GM12878 (cell line): ENCODE measurements at regions not wholly inside any gene's neighbourhood (a gene's known extent, or its start where the extent isn't known, plus 50 kb on each side); places are given as distances from the start of the nearest gene placed in this dataset.
"Not testable (repeated sequence)": the region's sequence is repeated elsewhere in the genome, so short reads cannot be mapped to it uniquely, and the experiment has no call there.

ENCODE experiments used
- BCL3 ChIP-seq: IDR thresholded peaks from 2 replicates; pipeline ENCODE4 v1.6.1; 2011; ENCODE audit warnings: borderline replicate concordance, low read depth, mild to moderate bottlenecking, moderate library complexity, low read length; ENCODE audit not compliant: insufficient read depth, poor library complexity, severe bottlenecking
- CTCF ChIP-seq, 3 experiments: IDR thresholded peaks in 2 of 3; conservative IDR thresholded peaks in 1 of 3; 2 replicates each; pipeline ENCODE4 v1.5.1; 2011; ENCODE audit warnings: low read depth in 3 of 3, low read length in 3 of 3, mild to moderate bottlenecking in 3 of 3, control low read depth in 2 of 3, moderate library complexity in 2 of 3, inconsistent platforms in 1 of 3, mixed read lengths in 1 of 3; ENCODE audit not compliant: control insufficient read depth in 2 of 3, insufficient read depth in 1 of 3; ENCODE audit errors: extremely low read depth in 1 of 3
- EGR1 ChIP-seq, 2 experiments: IDR thresholded peaks; 1 replicate in 1 of 2; 2 replicates in 1 of 2; pipeline ENCODE4 v1.6.1; 2011 to 2012; ENCODE audit warnings: low read depth in 2 of 2, low read length in 2 of 2, borderline replicate concordance in 1 of 2, mild to moderate bottlenecking in 1 of 2, moderate library complexity in 1 of 2
- EP300 ChIP-seq, 2 experiments: fragments of 150-350 bp in 1 of 2; IDR thresholded peaks; 2 replicates each; pipeline ENCODE4 v1.6.1; 2011 to 2012; ENCODE audit warnings: low read depth in 2 of 2, low read length in 2 of 2, borderline replicate concordance in 1 of 2, improper control_type of control experiment in 1 of 2, inconsistent platforms in 1 of 2; ENCODE audit not compliant: control insufficient read depth in 1 of 2
- EZH2 ChIP-seq: IDR thresholded peaks from 2 replicates; pipeline ENCODE4 v1.6.1; 2012; ENCODE audit warnings: low read depth, mild to moderate bottlenecking, control low read depth, inconsistent platforms, low read length, borderline replicate concordance; ENCODE audit not compliant: control insufficient read depth
- MEF2A ChIP-seq: IDR thresholded peaks from 2 replicates; pipeline ENCODE4 v1.6.1; 2011; ENCODE audit warnings: low read depth, mild to moderate bottlenecking, low read length, moderate library complexity; ENCODE audit not compliant: insufficient read depth
- ZBTB33 ChIP-seq: fragments of 450-650 bp; IDR thresholded peaks from 2 replicates; pipeline ENCODE4 v1.6.1; 2017; ENCODE audit warnings: mild to moderate bottlenecking

- not testable (repeated sequence) for TF ChIP-seq MEF2A; EP300 (IDR thresholded peaks at IDR 0.05; ENCODE audit: borderline replicate concordance in 1 of 2, control insufficient read depth in 1 of 2, low read depth in 2 of 2, low read length in 2 of 2); ZBTB33; BCL3; EZH2; EGR1 (IDR thresholded peaks at IDR 0.05; ENCODE audit: borderline replicate concordance in 1 of 2, low read depth in 2 of 2, low read length in 2 of 2); CTCF (IDR thresholded peaks at IDR 0.05 in 2 of 3, conservative IDR thresholded peaks at IDR 0.05 in 1 of 3; ENCODE audit: control insufficient read depth in 2 of 3, extremely low read depth in 1 of 3, insufficient read depth in 1 of 3, low read depth in 3 of 3, low read length in 3 of 3)
Observed at GRCh38 chr3:67930394-67930793, 276.0 kb upstream of the SUCLG2 start.
